ENCODE measurements at regions not wholly inside any gene's neighbourhood (a gene's known extent, or its start where the extent isn't known, plus 50 kb on each side); places are given as distances from the start of the nearest gene placed in this dataset.
A peak's percentile ranks its signal among the peaks of the same experiment; 100 is the strongest.

DNA sequence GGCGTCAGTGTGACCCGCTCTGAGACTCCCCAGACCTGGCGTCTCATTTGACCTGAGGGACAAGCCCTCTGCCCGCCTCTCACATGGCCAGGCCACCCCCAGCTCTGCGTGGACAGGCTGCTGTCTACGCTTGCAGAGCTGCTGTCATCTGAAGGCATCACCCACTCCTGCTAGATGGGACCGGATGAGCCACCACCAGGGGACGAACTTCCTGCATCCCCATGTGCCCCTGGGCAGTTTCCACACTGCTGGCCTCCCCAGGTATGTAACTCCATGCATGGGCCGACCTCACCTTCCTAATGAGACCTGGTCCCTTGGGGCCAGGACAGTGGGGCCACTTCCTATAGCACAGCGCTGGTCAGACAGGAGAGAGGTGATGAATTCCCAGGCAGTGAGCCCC is 121.5 kb downstream of the PSMG1 start:
- 96% methylated on average over 10 of the region's 10 CpGs for WGBS, 2 donors
- Histone ChIP-seq H3K27ac (no peak overlapping the region), H3K4me3 (no peak overlapping the region), H3K36me3 (no peaks in the 10 kb centered on the region), H3K27me3 (no peaks in the 10 kb centered on the region), H3K4me1 (peaks cover 2 to 20% (median 9%) of the 10 kb centered on the region in 9 donors), H3K9me3 (peaks cover 0 to 11% (median 4%) of the 10 kb centered on the region in 11 donors)
- DNase-seq = no peak
- ATAC-seq = peak in 1 of 8 donors; percentile 10
- intact Hi-C loops (cut with DNase I) = loop anchor here in 2 of 10 donors (10.0 kb wide), 2 partner anchors 57 to 327 kb away; no protein-coding TSS in a partner anchor
- TF ChIP-seq, protein P1, sequence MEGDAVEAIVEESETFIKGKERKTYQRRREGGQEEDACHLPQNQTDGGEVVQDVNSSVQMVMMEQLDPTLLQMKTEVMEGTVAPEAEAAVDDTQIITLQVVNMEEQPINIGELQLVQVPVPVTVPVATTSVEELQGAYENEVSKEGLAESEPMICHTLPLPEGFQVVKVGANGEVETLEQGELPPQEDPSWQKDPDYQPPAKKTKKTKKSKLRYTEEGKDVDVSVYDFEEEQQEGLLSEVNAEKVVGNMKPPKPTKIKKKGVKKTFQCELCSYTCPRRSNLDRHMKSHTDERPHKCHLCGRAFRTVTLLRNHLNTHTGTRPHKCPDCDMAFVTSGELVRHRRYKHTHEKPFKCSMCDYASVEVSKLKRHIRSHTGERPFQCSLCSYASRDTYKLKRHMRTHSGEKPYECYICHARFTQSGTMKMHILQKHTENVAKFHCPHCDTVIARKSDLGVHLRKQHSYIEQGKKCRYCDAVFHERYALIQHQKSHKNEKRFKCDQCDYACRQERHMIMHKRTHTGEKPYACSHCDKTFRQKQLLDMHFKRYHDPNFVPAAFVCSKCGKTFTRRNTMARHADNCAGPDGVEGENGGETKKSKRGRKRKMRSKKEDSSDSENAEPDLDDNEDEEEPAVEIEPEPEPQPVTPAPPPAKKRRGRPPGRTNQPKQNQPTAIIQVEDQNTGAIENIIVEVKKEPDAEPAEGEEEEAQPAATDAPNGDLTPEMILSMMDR (IDR thresholded peaks at IDR 0.05) = no peak

DNA sequence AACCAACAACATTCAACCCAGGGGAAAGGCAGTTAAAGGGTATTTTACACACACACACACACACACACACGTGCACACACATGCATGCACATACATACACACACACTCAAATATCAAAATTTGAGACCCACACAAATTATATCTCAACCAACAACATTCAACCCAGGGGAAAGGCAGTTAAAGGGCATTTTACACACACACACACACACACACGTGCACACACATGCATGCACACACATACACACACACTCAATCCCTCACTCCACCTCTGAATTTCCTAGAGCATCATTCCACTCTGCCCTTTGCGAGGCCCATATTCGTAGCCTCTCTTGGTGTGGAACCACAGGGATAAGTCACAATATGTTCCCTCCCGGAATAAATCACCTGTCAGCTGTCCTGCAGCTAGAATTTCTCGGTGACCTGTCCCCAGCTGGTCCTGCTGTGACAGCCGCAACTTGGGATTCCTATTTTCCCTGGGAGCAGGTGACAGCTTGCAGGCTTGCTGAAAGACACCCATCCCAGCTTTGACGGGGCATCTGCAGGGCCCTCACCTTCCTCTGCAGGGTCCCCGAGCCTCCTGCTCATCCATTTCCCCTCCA is 122.7 kb downstream of the PSMG1 start:
- Histone ChIP-seq H3K4me3 (no peak overlapping the region), H3K9me3 (peaks cover 0 to 11% (median 4%) of the 10 kb centered on the region in 11 donors), H3K36me3 (no peaks in the 10 kb centered on the region), H3K27me3 (no peaks in the 10 kb centered on the region), H3K27ac (no peak overlapping the region), H3K4me1 (peaks cover 0 to 20% (median 6%) of the 10 kb centered on the region in 9 donors)
- WGBS, 2 donors = 90 to 95% methylated on average over 9 of the region's 9 CpGs
- TF ChIP-seq, protein P1 (IDR thresholded peaks at IDR 0.05) = no peak
- no peak for ATAC-seq
- DNase-seq = no peak
- intact Hi-C loops (cut with DNase I) = loop anchor here in 2 of 10 donors (10.0 kb wide), 2 partner anchors 56 to 326 kb away; no protein-coding TSS in a partner anchor

DNA sequence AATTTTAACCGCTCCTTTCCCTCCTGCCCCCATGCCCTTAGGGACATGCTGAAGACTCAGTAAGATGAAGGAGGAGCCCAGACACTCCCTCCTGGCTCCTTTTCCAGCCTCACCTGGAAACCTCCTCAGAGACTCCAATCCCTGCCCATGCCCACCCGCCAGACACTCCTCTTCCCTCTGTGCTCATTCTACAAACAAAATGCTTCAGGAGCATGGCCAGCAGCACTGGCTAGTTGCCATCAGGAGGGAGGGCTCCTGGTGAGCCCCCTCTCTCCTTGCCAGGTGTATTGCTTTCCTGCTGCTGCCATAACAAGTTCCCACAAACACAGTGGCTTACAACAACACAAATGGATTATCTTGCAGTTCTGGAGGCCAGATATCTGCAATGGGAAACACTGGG is 126.1 kb downstream of the PSMG1 start:
- ATAC-seq (no peak), DNase-seq (no peak)
- intact Hi-C loops (cut with DNase I) = loop anchor here in 2 of 10 donors (5.0 to 10.0 kb wide), 2 partner anchors 52 to 55 kb away; no protein-coding TSS in a partner anchor
- WGBS, 2 donors = 77 to 91% methylated on average over 2 of the region's 2 CpGs
- H3K4me1 ChIP-seq = peaks cover 0 to 32% (median 9%) of the 10 kb centered on the region in 9 donors
- H3K27me3 ChIP-seq = no peaks in the 10 kb centered on the region
- H3K4me3 ChIP-seq = no peak overlapping the region
- H3K36me3 ChIP-seq = no peaks in the 10 kb centered on the region
- H3K9me3 ChIP-seq = no peaks in the 10 kb centered on the region
- peak overlapping the region in 1 of 10 donors; percentile 30 for H3K27ac ChIP-seq
- TF ChIP-seq, protein P1 (IDR thresholded peaks at IDR 0.05) = no peak

DNA sequence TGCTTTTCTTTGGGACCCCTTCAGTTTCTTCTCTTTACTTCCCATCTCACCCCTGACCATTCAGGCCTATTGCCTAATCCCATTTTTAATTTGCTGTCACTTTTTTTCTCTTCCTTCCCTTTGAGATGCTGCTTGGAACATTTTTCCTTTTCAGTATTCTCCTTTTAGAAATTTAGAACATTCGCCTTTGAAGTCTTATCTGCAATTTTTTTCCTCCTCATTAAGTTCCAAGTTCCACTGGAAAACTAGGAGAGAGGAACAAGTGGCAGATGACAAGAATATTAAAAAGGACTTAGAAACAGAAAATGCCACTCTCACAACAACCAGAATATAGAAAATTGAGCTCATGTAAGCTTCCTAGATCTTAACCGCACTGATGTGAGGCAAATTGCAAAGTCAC is 126.6 kb downstream of the PSMG1 start:
- ATAC-seq (no peak), DNase-seq (no peak)
- Histone ChIP-seq H3K27me3 (no peaks in the 10 kb centered on the region), H3K4me3 (no peak overlapping the region), H3K9me3 (no peaks in the 10 kb centered on the region), H3K36me3 (no peaks in the 10 kb centered on the region), H3K4me1 (peaks cover 0 to 32% (median 9%) of the 10 kb centered on the region in 9 donors), H3K27ac (peak overlapping the region in 2 of 10 donors; percentile 26 to 30)
- intact Hi-C loops (cut with DNase I) = loop anchor here in 2 of 10 donors (5.0 to 10.0 kb wide), 2 partner anchors 52 to 54 kb away; no protein-coding TSS in a partner anchor
- WGBS, 2 donors = 85 to 90% methylated on average over 2 of the region's 2 CpGs
- TF ChIP-seq, protein P1 (IDR thresholded peaks at IDR 0.05) = no peak
